ENCODE measurements at regions not wholly inside any gene's neighbourhood (a gene's known extent, or its start where the extent isn't known, plus 50 kb on each side); places are given as distances from the start of the nearest gene placed in this dataset.

DNA sequence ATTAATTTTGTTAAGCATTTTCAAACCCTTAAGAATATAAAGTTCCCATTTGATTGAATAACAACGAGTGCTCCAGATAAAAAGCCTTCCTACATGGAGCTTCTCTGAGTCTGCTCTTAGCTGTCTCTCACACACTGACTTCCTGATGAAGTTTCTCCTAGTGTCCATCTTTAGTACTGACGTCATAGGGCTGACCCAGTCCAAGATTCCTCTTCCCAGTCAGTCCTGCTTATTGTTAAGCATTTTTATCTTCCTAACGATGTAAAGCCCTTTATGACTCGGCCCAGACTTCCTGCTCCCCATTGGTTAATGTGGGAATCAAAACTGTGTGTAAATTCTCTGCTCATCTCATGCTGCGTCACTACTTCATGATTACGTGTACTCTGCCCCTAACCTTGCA is 398.8 kb downstream of the TFEC start:
- FAIRE-seq: no peak

More for the DNA sequence above, 398.8 kb downstream of the TFEC start:
- Histone ChIP-seq H3K4me1 (ENCODE audit: control insufficient read depth, extremely low read depth, insufficient read depth, low read length) (peaks cover 6% of the 10 kb centered on the region), H3K9ac (replicated peaks; ENCODE audit: extremely low read depth, insufficient read depth, low read length) (no peak overlapping the region), H3K36me3 (ENCODE audit: control insufficient read depth in 2 of 2, extremely low read depth in 1 of 2, insufficient read depth in 2 of 2, low read length in 2 of 2) (no peaks in the 10 kb centered on the region), H3K4me3 (replicated peaks in 1 of 3; ENCODE audit: insufficient read depth in 1 of 3, low read depth in 1 of 3, low read length in 3 of 3) (no peak overlapping the region), H2AFZ (ENCODE audit: low read depth, low read length) (no peak overlapping the region), H3K79me2 (ENCODE audit: control insufficient read depth, insufficient read depth, low read length) (no peaks in the 10 kb centered on the region), H3K4me2 (ENCODE audit: insufficient read depth, low read length) (no peak overlapping the region), H4K20me1 (replicated peaks; ENCODE audit: control insufficient read depth, extremely low read depth, insufficient read depth, low read length) (no peaks in the 10 kb centered on the region), H3K9me3 (replicated peaks; ENCODE audit: control insufficient read depth, insufficient read depth, low read length) (no peaks in the 10 kb centered on the region), H3K9me1 (replicated peaks; ENCODE audit: control insufficient read depth, extremely low read depth, insufficient read depth, low read length) (no peaks in the 10 kb centered on the region), H3K27ac (ENCODE audit: insufficient read depth, low read depth, low read length) (no peak overlapping the region), H3K27me3 (ENCODE audit: control insufficient read depth in 2 of 2, insufficient read depth in 2 of 2, low read length in 2 of 2) (no peaks in the 10 kb centered on the region)
- intact Hi-C loops (cut with micrococcal nuclease) (no loop called here), dilution Hi-C loops (cut with MboI; ENCODE audit: extremely low pct_ligation_motif_present, low sequenced_read_pairs) (no loop called here)
- ChIA-PET CTCF (interaction anchor here (0.6 to 1.7 kb wide), 2 partner anchors 13 to 790 kb away, joined by 3 to 4 read pairs; no protein-coding TSS in a partner anchor), POLR2A (no interaction called here)
- no peak for TF ChIP-seq GATA2 (IDR thresholded peaks at IDR 0.05; ENCODE audit: insufficient read depth, insufficient read length, low read depth, low read length)
- TF ChIP-seq FOS (IDR thresholded peaks at IDR 0.05; ENCODE audit: borderline replicate concordance, insufficient read depth, low read length): no peak
- TF ChIP-seq EZH2 (IDR thresholded peaks at IDR 0.05; ENCODE audit: borderline replicate concordance, low read depth, low read length, severe bottlenecking): no peak
- no peak for TF ChIP-seq POLR2A (IDR thresholded peaks at IDR 0.05; ENCODE audit: low read depth, low read length)
- TF ChIP-seq MAX (IDR thresholded peaks at IDR 0.05; ENCODE audit: insufficient read depth, insufficient read length): no peak
- no peak for TF ChIP-seq CTCF (IDR thresholded peaks at IDR 0.05; ENCODE audit: extremely low read depth in 1 of 2, insufficient read depth in 1 of 2, low read depth in 1 of 2, low read length in 2 of 2)
- TF ChIP-seq JUN (IDR thresholded peaks at IDR 0.05; ENCODE audit: borderline replicate concordance, insufficient read depth, insufficient read length, low read depth): no peak
- no peak for TF ChIP-seq POLR2AphosphoS5 (IDR thresholded peaks at IDR 0.05; ENCODE audit: insufficient read depth, low read depth, low read length)
- TF ChIP-seq MYC (IDR thresholded peaks at IDR 0.05; ENCODE audit: low read depth, low read length): no peak
- no peak for DNase-seq (ENCODE audit: low read depth, low spot score)
- BruUV-seq (replicated peaks): no TSS peak

All from endothelial cell of umbilical vein (primary cell).